NCI-H2107 treated with DMSO at 0.1 percent for 48 hours (cell line): ENCODE measurements at regions not wholly inside any gene's neighbourhood (a gene's known extent, or its start where the extent isn't known, plus 50 kb on each side); places are given as distances from the start of the nearest gene placed in this dataset.
"Not testable (repeated sequence)": the region's sequence is repeated elsewhere in the genome, so short reads cannot be mapped to it uniquely, and the experiment has no call there.

Experiments
- DNase-seq: peaks from one replicate; lab custom pipeline; 2025; ENCODE audit not compliant: unreplicated experiment; lab: John Stamatoyannopoulos, UW

GRCh38 chr21:22138297-22139016, 1140.2 kb downstream of the NCAM2 start:
- no peak for DNase-seq

- no peak for DNase-seq
Observed at GRCh38 chr21:22145545-22145944, 1147.3 kb downstream of the NCAM2 start.

GRCh38 chr21:22154579-22155274, 1156.5 kb downstream of the NCAM2 start:
- no peak for DNase-seq

GRCh38 chr21:22164912-22165311, 1166.7 kb downstream of the NCAM2 start:
- DNase-seq = no peak

- DNase-seq = no peak
Observed at GRCh38 chr21:22174746-22175145, 1176.5 kb downstream of the NCAM2 start.

GRCh38 chr21:22189278-22189677, 1191.1 kb downstream of the NCAM2 start:
- DNase-seq = no peak

GRCh38 chr21:22191581-22191980, 1193.4 kb downstream of the NCAM2 start:
- no peak for DNase-seq

- no peak for DNase-seq
Observed at GRCh38 chr21:22192766-22193165, 1194.6 kb downstream of the NCAM2 start.

GRCh38 chr21:22194986-22195385, 1196.8 kb downstream of the NCAM2 start:
- not testable (repeated sequence) for DNase-seq

GRCh38 chr21:22200378-22201092, 1202.3 kb downstream of the NCAM2 start:
- DNase-seq = no peak

GRCh38 chr21:22201126-22201525, 1202.9 kb downstream of the NCAM2 start:
- no peak for DNase-seq

- DNase-seq = no peak
Observed at GRCh38 chr21:22201669-22202068, 1203.5 kb downstream of the NCAM2 start.

- DNase-seq = no peak
Observed at GRCh38 chr21:22209304-22209700, 1211.1 kb downstream of the NCAM2 start.

- no peak for DNase-seq
Observed at GRCh38 chr21:22211943-22212342, 1213.7 kb downstream of the NCAM2 start.

GRCh38 chr21:22223385-22223784, 1225.2 kb downstream of the NCAM2 start:
- no peak for DNase-seq

- DNase-seq = no peak
Observed at GRCh38 chr21:22224261-22224660, 1226.1 kb downstream of the NCAM2 start.

GRCh38 chr21:22225299-22225698, 1227.1 kb downstream of the NCAM2 start:
- DNase-seq = no peak

- no peak for DNase-seq
Observed at GRCh38 chr21:22231013-22231412, 1232.8 kb downstream of the NCAM2 start.

GRCh38 chr21:22235866-22236590, 1237.8 kb downstream of the NCAM2 start:
- DNase-seq = no peak

GRCh38 chr21:22244516-22244915, 1246.3 kb downstream of the NCAM2 start:
- no peak for DNase-seq

- no peak for DNase-seq
Observed at GRCh38 chr21:22250355-22250754, 1252.1 kb downstream of the NCAM2 start.
